ENCODE measurements at regions not wholly inside any gene's neighbourhood (a gene's known extent, or its start where the extent isn't known, plus 50 kb on each side); places are given as distances from the start of the nearest gene placed in this dataset.

DNA sequence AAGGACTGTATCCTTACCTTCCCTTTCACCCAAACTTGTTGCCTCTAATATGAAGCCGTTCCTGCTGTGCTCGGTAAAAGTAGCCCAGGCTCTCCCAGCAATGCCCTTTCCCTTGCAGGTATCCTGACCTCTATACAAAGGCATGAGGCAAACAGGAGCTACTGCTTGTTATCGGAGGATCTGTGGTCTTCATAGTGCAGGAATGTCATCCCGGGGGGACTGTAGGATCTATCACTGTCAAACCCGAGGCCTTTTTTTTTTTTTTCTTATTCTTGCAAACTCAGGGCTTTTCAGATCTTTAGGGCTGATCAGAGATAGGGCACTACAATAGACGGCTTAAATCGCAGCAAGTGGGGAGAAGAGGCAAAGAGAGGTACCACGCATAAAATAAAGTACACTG, 1206.6 kb downstream of the TYW1 start:
- TF ChIP-seq, protein P1, sequence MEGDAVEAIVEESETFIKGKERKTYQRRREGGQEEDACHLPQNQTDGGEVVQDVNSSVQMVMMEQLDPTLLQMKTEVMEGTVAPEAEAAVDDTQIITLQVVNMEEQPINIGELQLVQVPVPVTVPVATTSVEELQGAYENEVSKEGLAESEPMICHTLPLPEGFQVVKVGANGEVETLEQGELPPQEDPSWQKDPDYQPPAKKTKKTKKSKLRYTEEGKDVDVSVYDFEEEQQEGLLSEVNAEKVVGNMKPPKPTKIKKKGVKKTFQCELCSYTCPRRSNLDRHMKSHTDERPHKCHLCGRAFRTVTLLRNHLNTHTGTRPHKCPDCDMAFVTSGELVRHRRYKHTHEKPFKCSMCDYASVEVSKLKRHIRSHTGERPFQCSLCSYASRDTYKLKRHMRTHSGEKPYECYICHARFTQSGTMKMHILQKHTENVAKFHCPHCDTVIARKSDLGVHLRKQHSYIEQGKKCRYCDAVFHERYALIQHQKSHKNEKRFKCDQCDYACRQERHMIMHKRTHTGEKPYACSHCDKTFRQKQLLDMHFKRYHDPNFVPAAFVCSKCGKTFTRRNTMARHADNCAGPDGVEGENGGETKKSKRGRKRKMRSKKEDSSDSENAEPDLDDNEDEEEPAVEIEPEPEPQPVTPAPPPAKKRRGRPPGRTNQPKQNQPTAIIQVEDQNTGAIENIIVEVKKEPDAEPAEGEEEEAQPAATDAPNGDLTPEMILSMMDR (IDR thresholded peaks at IDR 0.05) = no peak
- TF ChIP-seq POLR2AphosphoS5 (IDR thresholded peaks at IDR 0.05) (no peak), EP300 (IDR thresholded peaks at IDR 0.05) (no peak), POLR2A (IDR thresholded peaks at IDR 0.05) (no peak)
